ENCODE measurements at regions not wholly inside any gene's neighbourhood (a gene's known extent, or its start where the extent isn't known, plus 50 kb on each side); places are given as distances from the start of the nearest gene placed in this dataset.
A peak's percentile ranks its signal among the peaks of the same experiment; 100 is the strongest.

GRCh38 chr6:28659250-28659566, 133.5 kb downstream of the GPX5 start:
- TF ChIP-seq CTCF (IDR thresholded peaks at IDR 0.05; ENCODE audit: borderline replicate concordance, control extremely low read depth, extremely low read depth, insufficient read depth, missing control alignments): no peak
- DNase-seq (ENCODE audit: low spot score): no peak
- in situ Hi-C loops (cut with MboI; ENCODE audit: low sequenced_read_pairs, unreplicated experiment): no loop called here

- TF ChIP-seq CTCF (IDR thresholded peaks at IDR 0.05; ENCODE audit: borderline replicate concordance, control extremely low read depth, extremely low read depth, insufficient read depth, missing control alignments): no peak
- DNase-seq (ENCODE audit: low spot score): no peak
- in situ Hi-C loops (cut with MboI; ENCODE audit: low sequenced_read_pairs, unreplicated experiment): no loop called here
Measured at GRCh38 chr6:28661097-28661713, 135.5 kb downstream of the GPX5 start.

- in situ Hi-C loops (cut with MboI; ENCODE audit: low sequenced_read_pairs, unreplicated experiment): no loop called here
- no peak for DNase-seq (ENCODE audit: low spot score)
- no peak for TF ChIP-seq CTCF (IDR thresholded peaks at IDR 0.05; ENCODE audit: borderline replicate concordance, control extremely low read depth, extremely low read depth, insufficient read depth, missing control alignments)
Measured at GRCh38 chr6:28664870-28665396, 139.3 kb downstream of the GPX5 start.

DNA sequence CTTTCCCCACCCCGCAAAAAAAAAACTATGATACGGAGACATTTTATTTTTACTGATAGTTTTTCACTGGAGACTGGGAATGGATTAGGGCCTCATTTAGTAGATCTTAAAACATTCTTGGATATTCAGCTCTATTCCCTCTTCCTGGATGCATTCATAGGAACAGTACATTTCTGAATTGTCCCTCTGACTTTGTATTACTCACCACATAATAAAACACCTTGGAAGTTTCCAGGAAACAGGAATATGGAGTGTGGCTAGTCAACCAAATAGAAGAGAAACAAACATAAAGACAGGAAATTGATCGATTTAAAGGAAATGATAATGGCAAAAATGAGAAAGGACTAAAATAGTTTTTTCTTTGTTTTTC, 147.7 kb downstream of the GPX5 start:
- DNase-seq (ENCODE audit: low spot score): no peak
- TF ChIP-seq CTCF (IDR thresholded peaks at IDR 0.05; ENCODE audit: borderline replicate concordance, control extremely low read depth, extremely low read depth, insufficient read depth, missing control alignments): no peak
- in situ Hi-C loops (cut with MboI; ENCODE audit: low sequenced_read_pairs, unreplicated experiment): no loop called here

GRCh38 chr6:28673787-28674671, 148.3 kb downstream of the GPX5 start:
- TF ChIP-seq CTCF (IDR thresholded peaks at IDR 0.05; ENCODE audit: borderline replicate concordance, control extremely low read depth, extremely low read depth, insufficient read depth, missing control alignments): no peak
- in situ Hi-C loops (cut with MboI; ENCODE audit: low sequenced_read_pairs, unreplicated experiment): no loop called here
- peak; percentile 65 for DNase-seq (ENCODE audit: low spot score)

GRCh38 chr6:28675600-28675999, 149.9 kb downstream of the GPX5 start:
- in situ Hi-C loops (cut with MboI; ENCODE audit: low sequenced_read_pairs, unreplicated experiment): no loop called here
- no peak for DNase-seq (ENCODE audit: low spot score)
- TF ChIP-seq CTCF (IDR thresholded peaks at IDR 0.05; ENCODE audit: borderline replicate concordance, control extremely low read depth, extremely low read depth, insufficient read depth, missing control alignments): no peak

Measured in GM13976 (cell line).